ENCODE measurements at regions not wholly inside any gene's neighbourhood (a gene's known extent, or its start where the extent isn't known, plus 50 kb on each side); places are given as distances from the start of the nearest gene placed in this dataset.

DNA sequence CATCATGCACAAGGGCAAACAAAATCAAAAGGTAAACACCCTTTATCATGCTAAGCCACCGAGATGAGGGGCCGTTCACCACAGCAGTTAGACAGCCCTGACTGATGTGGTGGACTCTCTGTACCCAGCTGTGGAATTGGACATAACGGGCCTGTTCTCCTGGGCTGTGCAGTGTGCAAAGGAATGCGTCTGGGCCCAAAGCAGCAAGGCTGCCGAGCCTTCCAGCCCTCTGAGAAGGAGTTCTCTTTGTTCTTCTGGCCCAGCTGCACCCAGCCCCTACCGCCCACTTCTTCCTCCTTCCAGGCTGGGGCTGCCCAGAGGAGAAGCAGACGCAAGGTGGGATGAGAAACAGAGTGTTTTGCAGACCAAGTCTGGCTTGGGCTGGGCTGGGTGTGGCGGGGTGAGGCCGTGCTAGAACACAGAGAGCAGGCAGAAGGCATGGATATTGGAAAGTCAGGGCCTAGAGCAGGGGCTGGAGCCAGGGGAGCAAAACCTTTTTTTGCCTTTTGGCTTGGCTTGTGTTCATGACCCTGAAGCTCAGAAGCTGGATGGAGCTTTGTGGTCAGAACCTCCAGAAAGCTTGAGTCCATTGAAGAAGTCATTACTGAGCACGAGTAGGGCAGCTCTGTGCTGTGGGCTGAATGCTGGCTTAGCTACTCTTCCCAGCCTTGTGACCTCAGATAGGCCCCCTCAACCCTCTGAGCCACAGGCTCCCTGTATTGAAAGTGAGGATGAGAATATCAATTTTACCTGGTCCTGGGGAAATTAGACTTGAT is 49.8 kb upstream of the SH3PXD2B start:
- intact Hi-C loops (cut with micrococcal nuclease; ENCODE audit: unreplicated experiment): no loop called here
- Mint-ChIP-seq H3K4me1 (ENCODE audit: low read depth, unreplicated experiment) (peaks cover 8% of the 10 kb centered on the region), H3K9me3 (ENCODE audit: low read depth, unreplicated experiment) (no peaks in the 10 kb centered on the region), H3K27me3 (ENCODE audit: unreplicated experiment) (peaks cover 95% of the 10 kb centered on the region), H3K27ac (ENCODE audit: unreplicated experiment) (no peak overlapping the region), H3K4me3 (ENCODE audit: low read depth, unreplicated experiment) (no peak overlapping the region), H3K36me3 (ENCODE audit: insufficient read depth, unreplicated experiment) (peaks cover 5% of the 10 kb centered on the region)
- BruUV-seq (replicated peaks): no TSS peak
- TF ChIP-seq, protein P1, sequence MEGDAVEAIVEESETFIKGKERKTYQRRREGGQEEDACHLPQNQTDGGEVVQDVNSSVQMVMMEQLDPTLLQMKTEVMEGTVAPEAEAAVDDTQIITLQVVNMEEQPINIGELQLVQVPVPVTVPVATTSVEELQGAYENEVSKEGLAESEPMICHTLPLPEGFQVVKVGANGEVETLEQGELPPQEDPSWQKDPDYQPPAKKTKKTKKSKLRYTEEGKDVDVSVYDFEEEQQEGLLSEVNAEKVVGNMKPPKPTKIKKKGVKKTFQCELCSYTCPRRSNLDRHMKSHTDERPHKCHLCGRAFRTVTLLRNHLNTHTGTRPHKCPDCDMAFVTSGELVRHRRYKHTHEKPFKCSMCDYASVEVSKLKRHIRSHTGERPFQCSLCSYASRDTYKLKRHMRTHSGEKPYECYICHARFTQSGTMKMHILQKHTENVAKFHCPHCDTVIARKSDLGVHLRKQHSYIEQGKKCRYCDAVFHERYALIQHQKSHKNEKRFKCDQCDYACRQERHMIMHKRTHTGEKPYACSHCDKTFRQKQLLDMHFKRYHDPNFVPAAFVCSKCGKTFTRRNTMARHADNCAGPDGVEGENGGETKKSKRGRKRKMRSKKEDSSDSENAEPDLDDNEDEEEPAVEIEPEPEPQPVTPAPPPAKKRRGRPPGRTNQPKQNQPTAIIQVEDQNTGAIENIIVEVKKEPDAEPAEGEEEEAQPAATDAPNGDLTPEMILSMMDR (IDR thresholded peaks at IDR 0.05; ENCODE audit: unreplicated experiment): no peak
- CTCF ChIA-PET: no interaction called here
- DNase-seq: no peak

All from Calu3 (cell line).